ENCODE measurements at regions not wholly inside any gene's neighbourhood (a gene's known extent, or its start where the extent isn't known, plus 50 kb on each side); places are given as distances from the start of the nearest gene placed in this dataset.

DNA sequence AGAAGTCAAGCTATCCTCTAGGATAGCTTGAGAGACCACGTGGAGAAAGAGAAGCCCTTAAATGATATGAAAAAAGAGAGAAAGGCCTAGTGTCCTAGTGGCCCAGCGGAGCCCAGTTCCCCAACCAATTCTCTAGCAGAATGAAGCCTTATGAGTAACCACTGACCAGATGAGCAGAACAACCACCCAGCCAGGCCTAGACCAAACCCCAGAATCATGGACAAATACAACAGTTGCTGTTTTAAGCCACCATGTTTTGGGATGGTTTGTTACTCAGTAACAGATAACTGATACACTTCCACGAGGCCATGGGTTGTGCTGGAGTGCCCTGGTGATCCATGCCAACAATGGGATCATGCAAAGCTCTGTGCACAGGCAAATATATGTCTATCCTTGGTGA lies 377.1 kb downstream of the SOX9 start (continued):
- TF ChIP-seq, protein P1, sequence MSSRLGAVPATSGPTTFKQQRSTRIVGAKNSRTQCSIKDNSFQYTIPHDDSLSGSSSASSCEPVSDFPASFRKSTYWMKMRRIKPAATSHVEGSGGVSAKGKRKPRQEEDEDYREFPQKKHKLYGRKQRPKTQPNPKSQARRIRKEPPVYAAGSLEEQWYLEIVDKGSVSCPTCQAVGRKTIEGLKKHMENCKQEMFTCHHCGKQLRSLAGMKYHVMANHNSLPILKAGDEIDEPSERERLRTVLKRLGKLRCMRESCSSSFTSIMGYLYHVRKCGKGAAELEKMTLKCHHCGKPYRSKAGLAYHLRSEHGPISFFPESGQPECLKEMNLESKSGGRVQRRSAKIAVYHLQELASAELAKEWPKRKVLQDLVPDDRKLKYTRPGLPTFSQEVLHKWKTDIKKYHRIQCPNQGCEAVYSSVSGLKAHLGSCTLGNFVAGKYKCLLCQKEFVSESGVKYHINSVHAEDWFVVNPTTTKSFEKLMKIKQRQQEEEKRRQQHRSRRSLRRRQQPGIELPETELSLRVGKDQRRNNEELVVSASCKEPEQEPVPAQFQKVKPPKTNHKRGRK (CRISPR knock-in tag; IDR thresholded peaks at IDR 0.05; ENCODE audit: borderline replicate concordance): no peak
- TF ChIP-seq, protein P2, sequence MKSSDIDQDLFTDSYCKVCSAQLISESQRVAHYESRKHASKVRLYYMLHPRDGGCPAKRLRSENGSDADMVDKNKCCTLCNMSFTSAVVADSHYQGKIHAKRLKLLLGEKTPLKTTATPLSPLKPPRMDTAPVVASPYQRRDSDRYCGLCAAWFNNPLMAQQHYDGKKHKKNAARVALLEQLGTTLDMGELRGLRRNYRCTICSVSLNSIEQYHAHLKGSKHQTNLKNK (CRISPR knock-in tag; IDR thresholded peaks at IDR 0.05): no peak
- TF ChIP-seq, protein P3, sequence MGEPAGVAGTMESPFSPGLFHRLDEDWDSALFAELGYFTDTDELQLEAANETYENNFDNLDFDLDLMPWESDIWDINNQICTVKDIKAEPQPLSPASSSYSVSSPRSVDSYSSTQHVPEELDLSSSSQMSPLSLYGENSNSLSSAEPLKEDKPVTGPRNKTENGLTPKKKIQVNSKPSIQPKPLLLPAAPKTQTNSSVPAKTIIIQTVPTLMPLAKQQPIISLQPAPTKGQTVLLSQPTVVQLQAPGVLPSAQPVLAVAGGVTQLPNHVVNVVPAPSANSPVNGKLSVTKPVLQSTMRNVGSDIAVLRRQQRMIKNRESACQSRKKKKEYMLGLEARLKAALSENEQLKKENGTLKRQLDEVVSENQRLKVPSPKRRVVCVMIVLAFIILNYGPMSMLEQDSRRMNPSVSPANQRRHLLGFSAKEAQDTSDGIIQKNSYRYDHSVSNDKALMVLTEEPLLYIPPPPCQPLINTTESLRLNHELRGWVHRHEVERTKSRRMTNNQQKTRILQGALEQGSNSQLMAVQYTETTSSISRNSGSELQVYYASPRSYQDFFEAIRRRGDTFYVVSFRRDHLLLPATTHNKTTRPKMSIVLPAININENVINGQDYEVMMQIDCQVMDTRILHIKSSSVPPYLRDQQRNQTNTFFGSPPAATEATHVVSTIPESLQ (CRISPR knock-in tag; IDR thresholded peaks at IDR 0.05): no peak
- no peak for TF ChIP-seq ZNF121 (CRISPR knock-in tag; IDR thresholded peaks at IDR 0.05)

DNA sequence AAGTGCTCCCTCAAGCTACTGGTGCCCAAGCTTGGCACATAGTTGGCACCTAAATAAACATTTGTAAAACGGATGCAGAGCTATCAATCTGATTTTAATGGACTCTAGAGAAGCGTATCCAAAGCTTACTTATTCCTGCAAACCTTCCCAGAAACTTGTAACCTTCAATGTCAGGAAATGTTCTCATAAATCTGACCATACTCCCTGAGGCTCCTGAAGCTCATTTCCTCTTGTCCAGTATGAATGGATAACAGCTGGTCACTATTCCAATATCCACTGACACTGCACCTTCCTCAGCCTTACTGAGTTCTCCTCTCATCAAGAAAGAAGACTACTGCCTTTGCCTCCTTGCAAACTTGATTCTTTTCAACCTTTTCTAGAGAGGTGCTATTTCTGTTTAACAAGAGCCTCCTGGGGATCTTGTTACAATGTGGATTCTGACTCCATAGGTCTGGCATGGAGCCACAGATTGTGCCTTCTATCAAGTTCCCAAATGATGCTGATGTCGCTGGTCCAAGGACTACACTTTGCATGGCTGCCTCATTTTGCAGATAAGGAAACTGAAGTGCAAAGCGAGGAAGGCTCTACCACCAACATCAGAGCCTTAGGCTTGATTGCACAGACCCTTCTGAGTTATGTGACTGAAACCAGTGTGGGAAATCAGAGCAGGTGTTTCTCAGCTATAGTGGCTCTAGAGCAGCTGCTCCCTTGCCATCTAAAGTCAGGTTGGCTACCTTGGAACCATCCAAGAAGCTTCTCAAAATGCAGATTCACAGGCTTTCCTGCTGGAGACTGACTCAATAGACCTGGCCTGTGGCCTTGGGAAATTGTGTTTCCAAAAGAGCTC lies 377.8 kb downstream of the SOX9 start:
- Mint-ChIP-seq H3K4me3 (no peak overlapping the region), H3K27me3 (ENCODE audit: low read depth) (no peaks in the 10 kb centered on the region; the same call in 1 of the 2 replicates), H3K27ac (no peak overlapping the region), H3K4me1 (peaks cover 24% of the 10 kb centered on the region), H3K36me3 (no peaks in the 10 kb centered on the region), H3K9me3 (peaks cover 4% of the 10 kb centered on the region; the same call in 1 of the 2 replicates)
- DNase-seq (ENCODE audit: low spot score) (no peak), ATAC-seq (no peak)
- TF ChIP-seq, protein P4, sequence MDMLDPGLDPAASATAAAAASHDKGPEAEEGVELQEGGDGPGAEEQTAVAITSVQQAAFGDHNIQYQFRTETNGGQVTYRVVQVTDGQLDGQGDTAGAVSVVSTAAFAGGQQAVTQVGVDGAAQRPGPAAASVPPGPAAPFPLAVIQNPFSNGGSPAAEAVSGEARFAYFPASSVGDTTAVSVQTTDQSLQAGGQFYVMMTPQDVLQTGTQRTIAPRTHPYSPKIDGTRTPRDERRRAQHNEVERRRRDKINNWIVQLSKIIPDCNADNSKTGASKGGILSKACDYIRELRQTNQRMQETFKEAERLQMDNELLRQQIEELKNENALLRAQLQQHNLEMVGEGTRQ (CRISPR knock-in tag; IDR thresholded peaks at IDR 0.05): no peak
- ChIA-PET CTCF (interaction anchor here (0.7 kb wide), 1 partner anchor 482 kb away, joined by 4 read pairs; no protein-coding TSS in a partner anchor), POLR2A (interaction anchor here (0.7 to 1.3 kb wide), 2 partner anchors 14 to 296 kb away, joined by 4 to 6 read pairs; no protein-coding TSS in a partner anchor)

DNA sequence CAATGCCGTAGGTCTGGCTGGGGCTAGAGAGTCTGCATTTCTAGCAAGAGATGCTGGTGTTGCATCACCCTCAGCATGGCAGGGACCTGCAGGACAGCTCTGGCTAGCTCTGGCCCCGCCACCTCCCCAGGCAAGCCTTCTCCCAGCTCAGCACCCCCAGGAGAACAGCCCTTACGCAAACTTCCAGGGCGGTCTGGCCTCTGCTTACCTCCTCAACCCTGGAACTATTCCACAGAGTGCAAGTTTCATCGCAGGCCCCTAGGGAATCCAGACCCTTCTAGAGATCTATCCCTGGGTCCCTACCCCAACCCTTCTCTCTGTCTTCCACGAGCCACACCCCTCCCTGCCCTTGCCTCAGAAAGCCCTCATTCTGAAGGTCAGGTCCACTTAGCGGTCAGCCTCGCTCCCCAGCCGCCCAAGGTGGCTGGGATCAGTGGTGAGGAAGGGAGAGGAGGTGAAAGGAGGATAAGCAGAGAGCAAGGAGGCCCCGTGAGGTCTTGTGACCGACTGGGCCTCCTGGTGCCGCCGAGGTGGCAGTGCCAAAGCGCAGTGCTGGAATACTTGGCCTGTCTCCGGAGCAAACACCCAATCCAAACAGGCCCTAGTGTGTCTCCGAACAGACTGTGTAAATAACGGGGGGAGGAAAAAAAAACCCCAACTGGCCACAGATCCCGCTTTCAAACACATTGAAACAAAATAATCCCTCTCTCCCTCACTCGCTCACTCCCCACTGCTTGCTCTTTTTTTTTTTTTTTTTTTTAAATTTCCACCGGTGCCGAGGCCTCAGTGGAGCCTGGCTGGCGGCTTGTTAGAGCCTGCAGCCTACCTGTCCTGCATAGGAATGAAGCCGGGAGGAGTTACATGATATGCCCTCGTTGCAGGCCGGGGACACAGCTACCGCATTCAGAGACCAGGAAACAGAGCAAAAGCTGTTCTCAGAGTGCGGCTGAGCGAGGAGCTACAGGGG lies 380.9 kb downstream of the SOX9 start:
- POLR2A ChIA-PET: no interaction called here
- H3K4me3 Mint-ChIP-seq: no peak overlapping the region

DNA sequence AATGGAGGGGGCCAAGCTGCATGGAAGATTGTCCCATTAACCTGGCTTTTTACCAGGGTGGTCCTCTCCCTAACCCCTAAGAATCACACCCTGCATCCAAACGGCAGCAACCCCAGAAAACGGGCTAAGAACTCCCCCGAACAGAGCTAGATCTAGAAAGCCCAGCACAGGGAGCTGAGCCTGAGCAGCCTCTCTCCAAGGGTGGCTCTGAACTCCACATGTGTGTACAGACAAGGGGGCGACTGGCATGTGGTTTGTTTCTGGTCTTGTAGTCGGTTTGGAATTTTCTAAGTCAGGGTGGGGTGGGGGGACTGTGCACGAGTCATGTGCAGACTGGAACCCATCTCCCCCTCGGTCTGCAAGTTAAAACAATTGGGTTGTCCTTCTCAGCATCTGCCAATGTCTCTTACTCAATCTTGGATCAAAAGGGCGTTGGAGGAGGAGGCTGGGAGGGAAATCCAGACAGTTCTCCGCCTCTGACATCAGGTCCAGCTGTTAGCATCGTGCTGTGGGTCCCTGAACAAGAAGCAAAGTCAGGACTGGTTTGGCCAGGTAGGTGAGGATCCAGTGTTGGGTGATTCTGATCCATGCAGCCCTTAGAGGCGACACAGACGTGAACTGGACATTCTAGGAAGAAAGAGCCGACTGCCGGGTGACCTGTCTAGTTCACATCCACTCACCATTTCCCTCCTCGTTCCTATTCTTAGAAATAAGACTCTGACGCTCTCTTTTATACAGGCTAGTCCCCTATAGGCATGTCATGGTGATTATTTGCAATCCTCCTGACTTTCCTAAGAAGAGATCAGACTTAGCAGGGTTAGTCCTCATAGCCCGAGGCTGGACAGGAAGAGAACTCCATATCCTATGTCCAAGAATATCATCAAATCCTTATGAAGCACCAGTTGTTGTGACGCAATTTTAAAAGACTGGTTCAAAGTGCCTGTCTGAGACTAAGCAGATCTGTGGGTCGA lies 381.8 kb downstream of the SOX9 start:
- Mint-ChIP-seq H3K27me3 (ENCODE audit: low read depth) (no peaks in the 10 kb centered on the region; the same call in 1 of the 2 replicates), H3K27ac (peak overlapping the region; percentile 10; the same call in 1 of the 2 replicates), H3K4me3 (no peak overlapping the region), H3K9me3 (peaks cover 17% of the 10 kb centered on the region), H3K36me3 (no peaks in the 10 kb centered on the region; the same call in 1 of the 2 replicates), H3K4me1 (peaks cover 36% of the 10 kb centered on the region)
- peak; percentile 22 for ATAC-seq
- no peak for TF ChIP-seq CREB1 (CRISPR knock-in tag; IDR thresholded peaks at IDR 0.05)
- peak; percentile 79 for TF ChIP-seq GABPB1 (CRISPR knock-in tag; IDR thresholded peaks at IDR 0.05)
- DNase-seq (ENCODE audit: low spot score): no peak
- ChIA-PET CTCF (interaction anchor here (0.6 to 1.2 kb wide), 4 partner anchors 23 to 54 kb away, joined by 3 to 6 read pairs (median 4); no protein-coding TSS in a partner anchor), POLR2A (no interaction called here)

More for the DNA sequence above, 380.9 kb downstream of the SOX9 start:
- DNase-seq (ENCODE audit: low spot score) (no peak), ATAC-seq (peak; percentile 90)
- Mint-ChIP-seq H3K4me1 (peaks cover 26% of the 10 kb centered on the region), H3K36me3 (no peaks in the 10 kb centered on the region; the same call in 1 of the 2 replicates), H3K9me3 (peaks cover 17% of the 10 kb centered on the region), H3K27ac (no peak overlapping the region), H3K27me3 (ENCODE audit: low read depth) (no peaks in the 10 kb centered on the region; the same call in 1 of the 2 replicates)
- CTCF ChIA-PET: interaction anchor here (0.7 to 1.2 kb wide), 3 partner anchors 22 to 55 kb away, joined by 3 to 5 read pairs (median 4); no protein-coding TSS in a partner anchor
- TF ChIP-seq GABPB1 (CRISPR knock-in tag; IDR thresholded peaks at IDR 0.05): peak; percentile 99
- TF ChIP-seq, protein P5, sequence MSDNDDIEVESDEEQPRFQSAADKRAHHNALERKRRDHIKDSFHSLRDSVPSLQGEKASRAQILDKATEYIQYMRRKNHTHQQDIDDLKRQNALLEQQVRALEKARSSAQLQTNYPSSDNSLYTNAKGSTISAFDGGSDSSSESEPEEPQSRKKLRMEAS (CRISPR knock-in tag; IDR thresholded peaks at IDR 0.05): no peak; the same call in 1 of the 2 replicates

Data from WTC11 (cell line).